Bone marrow (tissue), 2 donors: ENCODE measurements at regions not wholly inside any gene's neighbourhood (a gene's known extent, or its start where the extent isn't known, plus 50 kb on each side); places are given as distances from the start of the nearest gene placed in this dataset.
"Not testable (repeated sequence)": the region's sequence is repeated elsewhere in the genome, so short reads cannot be mapped to it uniquely, and the experiment has no call there.

Experiments
- DNase-seq, 2 donors: peaks; one replicate each; lab custom pipeline; 2025; lab: John Stamatoyannopoulos, UW

DNA sequence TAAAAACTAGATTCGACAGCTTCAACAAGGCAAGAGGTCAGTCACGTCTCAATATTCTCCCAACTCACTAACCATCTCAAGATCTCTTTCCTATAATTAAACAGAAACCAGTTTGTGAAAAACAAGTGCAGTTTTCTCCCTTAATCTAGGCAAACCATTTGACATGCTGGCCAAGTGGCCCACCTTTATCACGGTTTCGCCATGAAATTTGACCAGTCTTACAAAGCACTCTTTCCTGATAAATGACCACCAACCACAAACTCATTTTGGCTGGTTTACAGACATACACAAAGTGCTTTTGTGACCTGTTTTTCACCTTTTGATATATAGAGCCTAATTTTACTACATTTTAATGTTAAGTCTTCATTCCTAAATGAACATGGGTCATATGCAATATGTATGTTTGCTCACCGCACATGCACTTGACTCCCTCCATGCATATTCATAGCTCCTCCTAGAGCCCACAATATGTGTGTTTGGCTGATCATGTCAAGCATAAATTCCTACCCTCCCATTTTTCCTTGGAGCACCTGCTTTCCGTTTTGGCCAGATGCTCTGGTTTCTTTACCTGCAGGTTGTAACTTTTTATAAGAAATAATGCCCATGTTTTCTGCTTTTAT, 385.1 kb downstream of the RAD51AP2 start:
- DNase-seq, result no peak

GRCh38 chr2:17130627-17131026, 387.6 kb downstream of the RAD51AP2 start:
- DNase-seq, result not testable (repeated sequence)

DNA sequence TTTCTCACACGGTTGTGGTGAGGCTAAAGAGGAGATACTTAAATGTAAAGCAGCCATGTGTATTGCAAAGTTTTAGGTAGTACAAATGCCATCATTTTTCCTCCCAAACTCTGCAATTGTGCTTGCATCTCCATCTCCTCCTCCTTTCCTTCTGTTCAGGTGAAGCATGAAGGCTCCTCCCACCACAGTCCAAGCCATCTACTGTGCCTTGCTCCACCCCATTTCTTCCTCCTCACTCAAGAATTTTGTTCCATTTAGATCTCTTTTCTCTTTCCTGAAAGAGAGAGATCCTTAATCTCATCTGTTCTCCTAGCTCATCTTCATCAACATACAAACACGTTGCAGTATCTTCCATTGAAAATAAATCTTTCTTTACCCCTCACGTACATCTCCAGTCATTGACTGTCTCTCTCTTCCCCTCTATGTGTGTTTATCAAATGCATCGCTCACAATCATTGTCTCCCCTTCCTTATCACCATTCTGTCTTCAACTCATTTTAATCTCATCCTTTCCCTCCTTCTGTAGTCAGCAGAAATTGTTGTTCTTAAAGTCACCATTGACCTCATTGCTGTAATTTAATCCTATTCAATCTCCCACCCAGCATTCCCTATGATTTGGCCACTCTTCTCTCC, 392.1 kb downstream of the RAD51AP2 start:
- no peak for DNase-seq

- no peak for DNase-seq
Measured at GRCh38 chr2:17124575-17125318, 393.5 kb downstream of the RAD51AP2 start.

- peak in 1 of 2 donors; percentile 99 for DNase-seq
Measured at GRCh38 chr2:17122887-17123501, 395.2 kb downstream of the RAD51AP2 start.

DNA sequence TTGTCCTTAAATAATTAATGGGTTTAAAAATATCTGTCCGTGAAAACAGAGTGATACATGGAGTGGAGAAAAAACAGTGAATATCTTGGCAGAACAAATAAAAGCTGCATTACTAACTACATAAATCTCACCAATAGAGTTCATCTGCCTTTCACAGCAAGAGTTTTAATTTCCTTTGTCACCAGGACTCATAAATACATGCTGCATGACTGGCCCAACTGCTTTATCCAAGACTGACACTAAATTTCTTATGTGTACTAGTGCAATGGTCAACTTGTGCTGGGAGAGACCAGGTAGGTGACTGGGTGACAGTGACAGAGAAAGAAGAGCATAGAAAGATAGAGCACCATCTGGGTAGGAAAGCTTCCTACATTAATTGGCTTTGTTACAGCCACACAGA, 402.8 kb downstream of the RAD51AP2 start:
- no peak for DNase-seq

DNA sequence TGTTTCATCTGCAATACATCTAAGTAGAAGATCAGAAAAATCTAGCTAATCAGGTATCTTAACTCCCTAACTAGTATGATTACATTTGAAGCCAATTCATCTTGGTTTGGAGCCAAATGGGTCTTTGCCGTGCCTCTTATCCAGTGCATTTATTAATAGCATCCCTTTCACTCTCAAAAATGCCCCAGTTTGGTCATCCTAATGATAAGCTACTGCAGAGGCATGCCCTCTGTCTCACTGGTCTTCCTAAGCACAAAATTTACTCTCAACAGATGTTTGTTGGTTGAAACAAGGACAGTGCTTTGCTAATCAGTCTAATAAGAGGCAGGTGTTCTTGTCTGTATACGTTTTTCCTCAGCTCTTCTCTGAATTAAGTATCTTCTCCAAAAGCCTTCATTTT, 403.2 kb downstream of the RAD51AP2 start:
- DNase-seq, result no peak

- DNase-seq, result no peak
Measured at GRCh38 chr2:17107871-17108270, 410.4 kb downstream of the RAD51AP2 start.

- no peak for DNase-seq
Measured at GRCh38 chr2:17107151-17107550, 411.1 kb downstream of the RAD51AP2 start.

GRCh38 chr2:17106418-17106817, 411.8 kb downstream of the RAD51AP2 start:
- DNase-seq, result no peak

DNA sequence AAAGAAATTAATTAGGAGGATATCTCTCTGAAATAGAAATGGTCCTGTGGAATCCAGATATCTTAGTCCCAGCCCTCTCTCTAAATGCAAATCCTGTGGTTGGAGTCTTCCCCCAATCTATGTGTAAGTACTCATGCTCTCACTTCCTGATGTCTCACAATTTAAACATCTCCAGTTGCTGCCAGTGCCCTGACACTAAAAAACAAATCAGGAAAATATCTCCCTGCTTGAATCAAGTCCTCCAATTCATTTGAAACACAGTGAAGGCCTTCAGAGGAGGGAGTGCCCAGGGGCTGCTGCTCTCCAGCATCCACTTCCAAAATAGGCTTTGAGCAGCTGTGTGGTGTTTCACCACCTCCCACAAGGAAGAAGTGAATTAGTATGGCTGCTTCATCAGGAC, 413.8 kb downstream of the RAD51AP2 start:
- no peak for DNase-seq

DNA sequence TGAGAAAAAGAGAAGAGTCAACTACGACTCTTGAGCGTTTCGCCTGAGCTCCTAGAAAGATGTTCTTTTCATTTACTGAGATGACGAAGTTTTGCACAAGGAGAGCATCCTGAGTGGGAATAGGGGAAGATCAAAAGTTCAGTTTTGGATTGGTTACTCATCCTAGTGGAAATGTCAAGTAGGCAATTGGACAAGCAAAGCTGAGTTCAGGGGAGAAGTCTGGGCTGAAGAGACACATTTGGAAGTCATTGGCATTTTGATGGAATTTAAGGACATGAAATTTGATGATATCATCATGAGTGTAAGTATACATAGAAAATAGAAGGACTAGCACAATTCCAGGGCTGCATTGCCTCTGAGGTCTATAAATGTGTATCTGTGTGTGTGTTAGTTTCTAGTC, 416.6 kb downstream of the RAD51AP2 start:
- no peak for DNase-seq

- DNase-seq, result no peak
Measured at GRCh38 chr2:17101091-17101490, 417.1 kb downstream of the RAD51AP2 start.

GRCh38 chr2:17095340-17095739, 422.9 kb downstream of the RAD51AP2 start:
- DNase-seq, result no peak

DNA sequence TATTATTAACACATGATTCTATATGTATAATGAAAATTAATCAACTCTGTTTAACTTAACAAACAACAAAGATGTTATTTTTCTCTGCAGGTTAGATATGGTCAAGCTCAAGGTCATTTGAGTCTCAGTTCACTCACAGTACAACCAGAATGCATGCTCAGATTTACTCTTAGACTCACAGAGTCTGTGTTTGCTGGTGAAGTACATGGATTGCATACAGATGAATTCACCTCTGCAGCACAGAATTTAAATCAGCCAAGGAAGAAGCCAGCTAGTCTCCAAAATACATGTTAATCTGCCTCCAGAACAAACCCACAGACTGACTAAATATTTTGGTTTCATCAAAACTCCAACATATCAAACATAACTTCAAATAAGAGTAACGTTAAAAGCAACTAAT, 424.5 kb downstream of the RAD51AP2 start:
- no peak for DNase-seq

- no peak for DNase-seq
Measured at GRCh38 chr2:17086990-17087389, 421.4 kb upstream of the CYRIA start.

DNA sequence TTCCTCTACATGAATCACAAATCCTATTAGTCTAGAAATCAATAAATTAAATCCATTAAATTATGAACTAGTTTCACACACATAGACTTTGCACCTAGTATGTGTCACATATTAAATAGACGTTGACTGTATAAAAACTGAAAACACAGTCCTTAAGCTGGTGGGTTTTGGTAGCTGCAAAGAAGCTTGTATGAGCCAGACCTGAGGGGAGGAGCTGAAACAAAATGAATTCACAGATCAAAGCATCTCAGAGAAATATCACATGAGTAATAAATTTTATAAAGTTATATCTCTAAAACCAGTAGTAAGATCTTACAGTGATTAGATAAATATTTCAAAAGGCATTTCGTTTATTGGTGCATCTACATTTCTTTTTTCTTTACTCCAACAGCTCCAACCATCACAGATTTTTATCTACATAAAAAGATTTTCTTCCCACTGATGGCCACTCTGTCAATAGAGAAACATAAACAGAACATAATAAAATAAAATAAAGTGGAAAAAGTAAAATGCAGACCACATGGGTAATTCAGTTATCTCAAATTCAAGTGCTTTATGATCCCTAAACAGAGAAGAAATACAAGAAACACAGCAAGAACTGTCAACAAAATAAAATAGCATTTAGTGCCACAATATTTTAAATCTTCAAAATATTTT, 420.0 kb upstream of the CYRIA start:
- DNase-seq, result no peak

- peak in 1 of 2 donors; percentile 54 for DNase-seq
Measured at GRCh38 chr2:17084877-17085276, 419.2 kb upstream of the CYRIA start.

DNA sequence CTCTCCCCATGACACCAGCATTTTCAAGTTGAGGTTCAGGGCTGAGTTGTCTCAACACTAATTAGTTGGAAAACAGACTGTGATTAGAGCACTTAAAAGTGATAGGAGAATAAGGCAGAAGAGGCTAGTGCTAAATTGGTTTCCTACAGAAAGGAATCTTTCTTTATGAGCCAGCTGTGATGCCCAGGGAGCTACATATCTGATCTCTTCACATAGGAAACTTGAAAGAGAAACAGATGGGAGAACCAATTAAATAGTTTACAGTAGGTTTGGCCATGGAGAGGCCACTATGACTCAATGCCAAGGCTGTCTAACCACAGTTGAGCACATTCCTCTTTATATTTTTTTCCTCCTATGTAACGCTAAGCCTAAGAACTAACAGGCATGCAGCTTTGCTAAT, 418.3 kb upstream of the CYRIA start:
- no peak for DNase-seq

DNA sequence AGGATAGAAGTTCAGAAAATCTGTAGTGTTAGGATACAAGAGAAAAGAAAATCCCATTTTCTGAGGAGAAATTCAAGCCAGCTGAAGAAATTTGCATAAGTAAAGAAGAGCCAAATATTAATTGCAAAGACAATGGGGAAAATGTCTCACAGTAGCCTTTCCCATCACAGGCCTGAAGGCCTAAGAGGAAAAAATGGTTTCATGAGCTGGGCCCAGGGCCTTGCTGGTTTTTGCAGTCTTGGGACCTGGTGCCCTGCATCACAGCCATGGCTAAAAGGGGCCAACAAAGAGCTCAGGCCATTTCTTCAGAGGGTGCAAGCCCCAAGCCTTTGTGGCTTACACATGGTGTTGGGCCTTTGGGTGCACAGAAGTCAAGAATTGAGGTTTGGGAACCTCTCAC, 413.6 kb upstream of the CYRIA start:
- no peak for DNase-seq

DNA sequence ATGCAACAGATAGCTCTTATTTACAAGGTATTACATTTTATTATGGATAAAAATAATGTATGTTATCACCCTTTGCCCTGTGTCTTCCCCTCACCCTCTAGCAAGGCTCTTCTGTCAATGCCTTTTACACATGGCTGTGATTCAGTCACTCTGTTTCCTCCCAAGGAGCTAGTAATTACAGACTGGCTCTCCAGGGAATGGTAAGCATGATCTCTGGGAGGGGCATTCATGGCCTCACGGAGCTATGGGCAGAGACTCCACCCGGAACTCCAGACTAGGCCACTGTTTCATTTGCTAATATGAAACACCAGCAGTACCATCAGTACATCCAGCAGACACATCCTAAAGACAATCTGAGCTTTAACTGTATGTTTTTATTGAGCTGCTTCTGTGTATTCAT, 410.9 kb upstream of the CYRIA start:
- DNase-seq, result no peak

- no peak for DNase-seq
Measured at GRCh38 chr2:17070711-17071110, 405.1 kb upstream of the CYRIA start.
